GM12875 (cell line): ENCODE measurements at regions not wholly inside any gene's neighbourhood (a gene's known extent, or its start where the extent isn't known, plus 50 kb on each side); places are given as distances from the start of the nearest gene placed in this dataset.

Experiments used
- H3K4me3 ChIP-seq: one replicate; pipeline ENCODE4 v1.5.1; 2011; ENCODE audit warnings: low read depth, low read length, control low read depth
- TF ChIP-seq, protein P1 (sequence below): IDR thresholded peaks from 2 replicates; pipeline ENCODE4 v1.5.1; 2011; ENCODE audit warnings: low read depth, mild to moderate bottlenecking, control low read depth, inconsistent platforms, low read length, moderate library complexity, borderline replicate concordance; ENCODE audit not compliant: insufficient read depth

DNA sequence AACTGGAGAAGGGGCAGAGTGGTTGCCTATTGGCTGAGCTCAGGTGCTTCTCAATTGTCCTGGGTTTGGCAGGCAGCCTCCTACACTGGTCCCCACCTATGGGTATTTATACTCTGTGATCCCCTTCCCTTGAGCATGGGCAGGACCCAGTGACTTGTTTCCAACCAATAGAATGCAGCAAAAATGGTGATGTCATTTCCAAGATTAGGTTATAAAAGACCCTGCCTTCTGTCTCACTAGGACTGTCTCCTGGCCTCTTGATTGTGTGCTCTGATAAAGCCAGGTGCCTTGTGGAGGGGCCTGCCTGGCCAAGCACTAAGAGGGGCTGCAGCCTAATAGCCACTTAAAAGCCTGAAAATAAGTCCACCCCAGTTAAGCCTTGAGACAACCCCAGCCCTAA, 76.1 kb downstream of the MSX2 start:
- TF ChIP-seq, protein P1, sequence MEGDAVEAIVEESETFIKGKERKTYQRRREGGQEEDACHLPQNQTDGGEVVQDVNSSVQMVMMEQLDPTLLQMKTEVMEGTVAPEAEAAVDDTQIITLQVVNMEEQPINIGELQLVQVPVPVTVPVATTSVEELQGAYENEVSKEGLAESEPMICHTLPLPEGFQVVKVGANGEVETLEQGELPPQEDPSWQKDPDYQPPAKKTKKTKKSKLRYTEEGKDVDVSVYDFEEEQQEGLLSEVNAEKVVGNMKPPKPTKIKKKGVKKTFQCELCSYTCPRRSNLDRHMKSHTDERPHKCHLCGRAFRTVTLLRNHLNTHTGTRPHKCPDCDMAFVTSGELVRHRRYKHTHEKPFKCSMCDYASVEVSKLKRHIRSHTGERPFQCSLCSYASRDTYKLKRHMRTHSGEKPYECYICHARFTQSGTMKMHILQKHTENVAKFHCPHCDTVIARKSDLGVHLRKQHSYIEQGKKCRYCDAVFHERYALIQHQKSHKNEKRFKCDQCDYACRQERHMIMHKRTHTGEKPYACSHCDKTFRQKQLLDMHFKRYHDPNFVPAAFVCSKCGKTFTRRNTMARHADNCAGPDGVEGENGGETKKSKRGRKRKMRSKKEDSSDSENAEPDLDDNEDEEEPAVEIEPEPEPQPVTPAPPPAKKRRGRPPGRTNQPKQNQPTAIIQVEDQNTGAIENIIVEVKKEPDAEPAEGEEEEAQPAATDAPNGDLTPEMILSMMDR: no peak

DNA sequence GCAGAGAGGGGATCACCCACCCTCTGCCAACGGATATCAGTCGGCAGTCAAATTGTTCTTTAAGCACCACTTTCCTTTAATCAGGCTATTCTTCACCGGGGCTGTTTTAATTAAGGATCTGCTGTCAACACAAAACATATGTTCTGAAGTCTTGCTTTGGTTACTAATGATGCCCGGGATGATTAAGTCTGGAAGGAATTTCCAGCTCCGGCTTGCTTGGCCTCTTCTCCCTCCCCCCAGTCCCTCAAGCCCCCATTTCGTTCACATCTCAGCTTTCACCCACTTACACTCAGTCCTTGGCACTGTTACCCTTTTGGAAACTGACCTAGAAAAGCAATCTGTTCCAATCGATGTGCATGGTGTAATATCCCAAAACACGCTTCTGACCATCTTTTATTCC, 74.7 kb downstream of the MSX2 start:
- no peak overlapping the region for H3K4me3 ChIP-seq
- TF ChIP-seq, protein P1: no peak

More for the DNA sequence above, 76.1 kb downstream of the MSX2 start:
- H3K4me3 ChIP-seq: no peak overlapping the region

DNA sequence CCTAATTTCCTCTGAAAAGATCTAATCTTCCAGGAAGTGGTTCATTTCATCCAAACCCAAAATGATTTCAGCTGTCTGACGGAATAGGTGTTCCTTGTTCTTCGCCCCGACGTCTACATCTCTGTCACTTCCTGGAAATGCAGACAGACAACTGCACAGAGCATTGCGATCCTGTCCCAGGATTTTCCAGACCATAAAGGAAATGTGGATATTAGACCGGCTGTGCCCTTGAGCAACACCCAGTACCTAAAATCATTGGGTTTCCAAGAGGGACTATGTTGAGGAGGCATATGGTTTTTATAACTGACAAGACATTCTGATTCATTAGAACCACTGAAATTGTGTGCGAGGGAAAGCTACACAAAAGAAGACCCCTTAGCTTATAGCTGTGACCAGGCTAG, 74.2 kb downstream of the MSX2 start:
- no peak overlapping the region for H3K4me3 ChIP-seq
- TF ChIP-seq, protein P1: no peak

DNA sequence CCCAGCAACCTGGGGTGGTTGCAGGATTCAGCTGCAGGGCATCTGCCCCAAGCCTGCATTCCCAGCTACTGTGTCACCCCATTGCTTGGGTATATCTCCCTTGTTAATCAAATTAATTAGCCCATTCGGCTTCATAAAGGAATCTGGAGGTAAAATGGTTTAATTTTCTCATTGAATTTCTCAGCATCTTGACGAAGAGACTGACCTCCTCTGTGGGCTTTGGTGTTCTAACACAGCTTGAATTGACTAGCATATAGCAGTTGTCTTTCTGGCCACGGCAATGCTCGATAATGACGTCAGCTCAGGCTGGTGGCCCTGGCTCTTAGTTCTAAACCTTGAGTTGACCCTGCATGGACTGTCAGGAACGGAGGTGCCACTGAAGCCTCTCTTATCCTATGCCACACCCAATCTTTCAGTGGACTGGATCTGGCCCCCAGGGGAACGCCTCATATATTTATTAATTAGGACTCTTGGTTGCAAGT, 72.4 kb downstream of the MSX2 start:
- TF ChIP-seq, protein P1: no peak

DNA sequence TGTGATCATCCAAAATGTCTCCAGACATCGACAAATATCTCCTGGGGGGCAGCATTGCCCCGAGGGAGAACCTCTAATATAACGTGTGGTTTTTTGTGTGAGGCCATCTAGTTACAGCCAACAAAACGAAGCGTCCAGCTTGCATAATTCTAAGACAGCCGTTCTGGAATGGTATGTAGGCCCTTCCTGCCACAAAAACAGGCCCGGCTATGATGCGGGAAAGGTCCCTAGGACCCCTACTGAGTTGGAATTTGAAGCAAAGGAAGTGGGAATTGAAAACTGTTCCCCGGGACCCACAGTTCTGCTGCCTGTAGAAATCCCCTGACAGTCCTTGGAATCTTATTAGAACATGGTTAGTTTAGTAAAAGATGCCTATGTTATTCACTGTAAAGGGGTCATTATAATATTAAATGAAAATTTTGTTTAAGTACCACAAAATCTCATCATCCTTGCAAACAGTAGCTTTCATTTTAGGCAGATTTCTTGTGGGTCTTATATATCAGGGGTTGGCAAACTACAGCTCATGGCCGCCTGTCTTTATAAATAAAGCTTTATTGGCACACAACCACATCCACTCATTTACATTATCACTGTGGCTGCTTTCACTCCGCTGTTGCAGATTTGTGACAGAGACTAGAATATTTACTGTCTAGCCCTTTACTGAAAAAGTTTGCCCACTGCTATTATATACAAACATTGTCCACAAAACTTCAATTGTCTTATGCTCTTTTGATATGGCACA, 70.7 kb downstream of the MSX2 start:
- TF ChIP-seq, protein P1: no peak
- H3K4me3 ChIP-seq: no peak overlapping the region

More for the DNA sequence above, 72.4 kb downstream of the MSX2 start:
- no peak overlapping the region for H3K4me3 ChIP-seq

DNA sequence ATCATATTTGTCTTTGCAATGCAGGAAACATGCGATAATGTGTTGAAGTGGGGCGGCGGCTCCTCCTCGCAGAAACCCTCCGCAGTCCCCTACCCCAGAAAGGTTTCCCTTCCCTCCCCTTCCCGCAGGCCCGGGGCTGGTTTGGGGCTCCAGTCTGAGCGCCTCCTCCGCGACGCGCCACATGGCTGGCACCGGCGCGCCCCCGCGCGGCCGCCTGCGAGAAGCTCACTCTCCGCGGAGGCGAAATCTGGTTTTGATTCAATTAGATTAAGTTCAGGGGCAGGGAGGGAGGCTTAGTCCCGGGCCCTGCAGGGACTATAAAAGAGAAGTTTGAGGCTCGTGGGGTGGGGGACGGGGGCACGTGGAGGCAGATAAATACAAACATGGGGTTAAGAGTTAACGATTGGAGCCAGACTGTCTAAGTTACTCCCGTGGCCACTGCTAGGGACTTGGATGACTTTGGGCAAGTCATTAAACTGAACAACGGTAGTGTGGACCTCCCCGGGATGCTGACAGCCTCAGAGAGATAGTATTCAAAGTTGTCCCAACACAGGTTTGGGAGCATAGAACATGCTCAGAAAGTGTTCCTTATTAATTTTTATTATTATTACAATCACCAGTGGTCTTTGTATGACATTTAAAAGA, 69.4 kb downstream of the MSX2 start:
- no peak overlapping the region for H3K4me3 ChIP-seq

More for the DNA sequence above, 69.4 kb downstream of the MSX2 start:
- TF ChIP-seq, protein P1: peak; percentile 92
